OCI-LY1 (cell line): ENCODE measurements at regions not wholly inside any gene's neighbourhood (a gene's known extent, or its start where the extent isn't known, plus 50 kb on each side); places are given as distances from the start of the nearest gene placed in this dataset.

Experiments used
- H2AFZ ChIP-seq: fragments of 200-600 bp; sonication (generic), shearing (Covaris generic); 2 replicates; pipeline ENCODE4 v1.6.0; 2014; ENCODE audit warnings: antibody characterized with exemption, mild to moderate bottlenecking, low read length
- H3F3A ChIP-seq: fragments of 200-600 bp; sonication (generic), shearing (Covaris generic); 2 replicates; pipeline ENCODE4 v1.6.0; 2014; ENCODE audit warnings: mild to moderate bottlenecking, antibody characterized with exemption, low read length, moderate library complexity; ENCODE audit not compliant: insufficient read depth
- H3K27ac ChIP-seq: fragments of 200-600 bp; sonication (generic); 2 replicates; pipeline ENCODE4 v1.5.1; 2014; ENCODE audit warnings: low read length, mixed run types, mild to moderate bottlenecking, low read depth; ENCODE audit not compliant: poor library complexity, severe bottlenecking
- H3K27me3 ChIP-seq: fragments of 200-600 bp; sonication (generic); 2 replicates; pipeline ENCODE4 v1.6.0; 2014; ENCODE audit warnings: antibody characterized with exemption, mild to moderate bottlenecking, low read length, moderate library complexity; ENCODE audit not compliant: insufficient read depth
- H3K36me3 ChIP-seq: fragments of 200-600 bp; sonication (generic); 2 replicates; pipeline ENCODE4 v1.6.1; 2014; ENCODE audit warnings: mild to moderate bottlenecking, antibody characterized with exemption, low read length, moderate library complexity, mixed read lengths; ENCODE audit not compliant: insufficient read depth
- H3K4me1 ChIP-seq: fragments of 200-600 bp; sonication (generic); 2 replicates; pipeline ENCODE4 v1.5.1; 2014; ENCODE audit warnings: mild to moderate bottlenecking, low read length, moderate library complexity; ENCODE audit not compliant: insufficient read depth, severe bottlenecking
- H3K4me2 ChIP-seq: fragments of 200-600 bp; sonication (generic), shearing (Covaris generic); 2 replicates; pipeline ENCODE4 v1.6.1; 2014; ENCODE audit warnings: low read length
- H3K4me3 ChIP-seq: fragments of 200-600 bp; sonication (generic); 2 replicates; pipeline ENCODE4 v1.5.1; 2014; ENCODE audit warnings: low read length, low read depth, mild to moderate bottlenecking, mixed read lengths; ENCODE audit not compliant: poor library complexity, severe bottlenecking
- H3K79me2 ChIP-seq: fragments of 200-600 bp; shearing (Covaris generic); 2 replicates; pipeline ENCODE4 v1.6.1; 2016; ENCODE audit warnings: mixed run types, low read length, mixed read lengths; ENCODE audit not compliant: insufficient read depth
- H3K9ac ChIP-seq: fragments of 200-600 bp; sonication (generic), shearing (Covaris generic); 2 replicates; pipeline ENCODE4 v1.6.1; 2014; ENCODE audit warnings: mild to moderate bottlenecking, low read length, mixed read lengths
- H3K9me2 ChIP-seq: fragments of 200-600 bp; sonication (generic), shearing (Covaris generic); 2 replicates; pipeline ENCODE4 v1.6.1; 2014; ENCODE audit warnings: low read depth, mild to moderate bottlenecking, low read length, mixed read lengths
- H3K9me3 ChIP-seq: fragments of 200-600 bp; shearing (Covaris generic); 2 replicates; pipeline ENCODE4 v1.6.1; 2014; ENCODE audit warnings: low read length, mixed read lengths
- H4K20me1 ChIP-seq: fragments of 200-600 bp; sonication (generic), shearing (Covaris generic); 2 replicates; pipeline ENCODE4 v1.6.0; 2016; ENCODE audit warnings: mild to moderate bottlenecking, low read length; ENCODE audit not compliant: insufficient read depth
- EZH2 ChIP-seq: fragments of 200-600 bp; sonication (generic), shearing (Covaris generic); IDR thresholded peaks from 2 replicates; pipeline ENCODE4 v1.8.0; 2017; ENCODE audit warnings: borderline replicate concordance, mixed run types, mild to moderate bottlenecking, antibody characterized with exemption, low read length, moderate library complexity, mixed read lengths
- TF ChIP-seq, protein P1 (sequence below): fragments of 200-600 bp; sonication (generic), shearing (Covaris generic); IDR thresholded peaks from 2 replicates; pipeline ENCODE4 v1.5.1; 2017; ENCODE audit warnings: mild to moderate bottlenecking, antibody characterized with exemption, low read length, moderate library complexity, mixed read lengths

DNA sequence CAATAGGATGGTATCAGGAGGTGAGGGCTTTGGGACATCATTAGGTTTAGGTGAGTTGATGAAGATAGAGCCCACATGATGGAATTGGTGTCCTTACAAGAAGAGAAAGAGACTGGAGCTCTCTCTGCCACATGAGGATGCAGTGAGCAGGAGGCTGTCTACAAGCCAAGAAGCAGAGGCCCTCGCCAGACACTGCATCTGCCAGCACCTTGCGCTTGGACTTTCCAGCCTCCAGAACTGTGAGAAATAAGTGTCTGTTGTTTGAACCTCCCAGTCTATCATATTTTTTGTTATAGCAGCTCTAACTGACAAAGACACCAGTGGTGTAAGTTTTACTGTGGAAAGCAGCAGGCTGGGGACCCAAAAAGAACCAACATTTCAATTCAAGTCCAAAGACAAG is 571.1 kb upstream of the ID2 start:
- no peaks in the 10 kb centered on the region for H3K36me3 ChIP-seq
- H3K4me1 ChIP-seq: no peaks in the 10 kb centered on the region
- no peak overlapping the region for H3K9ac ChIP-seq
- no peaks in the 10 kb centered on the region for H3K79me2 ChIP-seq
- no peak overlapping the region for H3K4me2 ChIP-seq
- H3K4me3 ChIP-seq: no peak overlapping the region
- no peak overlapping the region for H2AFZ ChIP-seq
- no peak overlapping the region for H3K27ac ChIP-seq
- H3F3A ChIP-seq: no peaks in the 10 kb centered on the region
- no peaks in the 10 kb centered on the region for H3K9me3 ChIP-seq
- TF ChIP-seq, protein P1, sequence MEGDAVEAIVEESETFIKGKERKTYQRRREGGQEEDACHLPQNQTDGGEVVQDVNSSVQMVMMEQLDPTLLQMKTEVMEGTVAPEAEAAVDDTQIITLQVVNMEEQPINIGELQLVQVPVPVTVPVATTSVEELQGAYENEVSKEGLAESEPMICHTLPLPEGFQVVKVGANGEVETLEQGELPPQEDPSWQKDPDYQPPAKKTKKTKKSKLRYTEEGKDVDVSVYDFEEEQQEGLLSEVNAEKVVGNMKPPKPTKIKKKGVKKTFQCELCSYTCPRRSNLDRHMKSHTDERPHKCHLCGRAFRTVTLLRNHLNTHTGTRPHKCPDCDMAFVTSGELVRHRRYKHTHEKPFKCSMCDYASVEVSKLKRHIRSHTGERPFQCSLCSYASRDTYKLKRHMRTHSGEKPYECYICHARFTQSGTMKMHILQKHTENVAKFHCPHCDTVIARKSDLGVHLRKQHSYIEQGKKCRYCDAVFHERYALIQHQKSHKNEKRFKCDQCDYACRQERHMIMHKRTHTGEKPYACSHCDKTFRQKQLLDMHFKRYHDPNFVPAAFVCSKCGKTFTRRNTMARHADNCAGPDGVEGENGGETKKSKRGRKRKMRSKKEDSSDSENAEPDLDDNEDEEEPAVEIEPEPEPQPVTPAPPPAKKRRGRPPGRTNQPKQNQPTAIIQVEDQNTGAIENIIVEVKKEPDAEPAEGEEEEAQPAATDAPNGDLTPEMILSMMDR: no peak
- TF ChIP-seq EZH2: no peak
- H4K20me1 ChIP-seq: no peaks in the 10 kb centered on the region
- H3K27me3 ChIP-seq: 0 out of 2 replicates have a peak, but pooled peaks cover 4% of the 10 kb centered on the region
- H3K9me2 ChIP-seq: no peaks in the 10 kb centered on the region

DNA sequence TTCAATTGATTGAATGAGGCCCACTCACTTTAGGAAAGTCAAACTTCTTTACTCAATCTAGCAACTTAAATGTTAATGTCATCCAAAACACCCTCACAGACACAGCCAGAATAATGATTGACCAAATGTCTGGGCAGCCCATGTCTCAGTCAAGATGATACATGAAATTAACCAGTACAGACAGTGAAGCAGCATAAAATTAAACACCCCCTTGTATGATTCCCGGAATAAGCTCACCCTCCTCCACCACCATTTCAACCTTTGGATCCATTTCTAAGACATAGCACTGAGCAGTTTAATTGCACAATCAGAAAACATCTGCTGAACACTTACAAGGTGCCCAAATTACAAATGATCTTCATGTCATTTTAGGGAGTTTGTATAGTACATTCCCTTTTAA is 570.7 kb upstream of the ID2 start:
- H3F3A ChIP-seq: no peaks in the 10 kb centered on the region
- H4K20me1 ChIP-seq: no peaks in the 10 kb centered on the region
- no peaks in the 10 kb centered on the region for H3K9me2 ChIP-seq
- H3K9me3 ChIP-seq: no peaks in the 10 kb centered on the region
- H3K9ac ChIP-seq: no peak overlapping the region
- H3K27ac ChIP-seq: no peak overlapping the region
- H3K4me2 ChIP-seq: no peak overlapping the region
- 0 out of 2 replicates have a peak, but pooled peaks cover 4% of the 10 kb centered on the region for H3K27me3 ChIP-seq
- no peak overlapping the region for H2AFZ ChIP-seq
- H3K36me3 ChIP-seq: no peaks in the 10 kb centered on the region
- no peaks in the 10 kb centered on the region for H3K79me2 ChIP-seq
- H3K4me3 ChIP-seq: no peak overlapping the region
- TF ChIP-seq EZH2: no peak
- TF ChIP-seq, protein P1: no peak
- H3K4me1 ChIP-seq: peaks cover 2% of the 10 kb centered on the region

DNA sequence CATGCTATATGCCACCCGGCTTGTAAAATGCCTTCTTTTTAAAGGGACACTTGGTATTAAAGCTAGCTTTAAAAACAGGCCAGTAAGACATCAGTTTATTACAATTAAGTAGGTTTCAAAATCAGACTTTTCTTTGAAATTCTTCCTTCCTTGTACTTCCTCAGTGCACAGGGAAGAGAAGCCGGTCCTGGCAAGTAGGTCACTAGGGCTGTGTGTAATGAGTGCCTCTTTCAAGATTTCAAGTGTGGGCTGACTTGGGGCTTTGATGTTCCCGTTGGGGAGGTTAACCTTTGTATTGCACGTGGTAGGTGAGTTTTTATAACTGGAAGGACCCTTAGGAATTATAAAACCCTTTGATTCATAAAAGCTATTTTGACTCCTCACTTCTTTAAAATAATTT is 566.4 kb upstream of the ID2 start:
- H3K36me3 ChIP-seq: no peaks in the 10 kb centered on the region
- peaks cover 9% of the 10 kb centered on the region for H3K4me1 ChIP-seq
- no peaks in the 10 kb centered on the region for H3K9me2 ChIP-seq
- H3K4me3 ChIP-seq: no peak overlapping the region
- H3K79me2 ChIP-seq: no peaks in the 10 kb centered on the region
- H3K9ac ChIP-seq: no peak overlapping the region
- H3K9me3 ChIP-seq: no peaks in the 10 kb centered on the region
- no peaks in the 10 kb centered on the region for H3F3A ChIP-seq
- no peak overlapping the region for H3K4me2 ChIP-seq
- H3K27ac ChIP-seq: no peak overlapping the region
- TF ChIP-seq EZH2: no peak
- TF ChIP-seq, protein P1: no peak
- H4K20me1 ChIP-seq: no peaks in the 10 kb centered on the region
- H3K27me3 ChIP-seq: no peaks in the 10 kb centered on the region
- no peak overlapping the region for H2AFZ ChIP-seq
